GM10266 (cell line): ENCODE measurements at regions not wholly inside any gene's neighbourhood (a gene's known extent, or its start where the extent isn't known, plus 50 kb on each side); places are given as distances from the start of the nearest gene placed in this dataset.

Experiments used
- DNase-seq: peaks from one replicate; pipeline ENCODE4 v3.0.0; 2012; ENCODE audit errors: extremely low spot score
- TF ChIP-seq, protein P1 (sequence below): IDR thresholded peaks from 2 replicates; pipeline ENCODE4 v1.5.1; 2012; ENCODE audit warnings: mild to moderate bottlenecking, low read depth; ENCODE audit not compliant: control insufficient read depth, insufficient read depth; ENCODE audit errors: missing control alignments

DNA sequence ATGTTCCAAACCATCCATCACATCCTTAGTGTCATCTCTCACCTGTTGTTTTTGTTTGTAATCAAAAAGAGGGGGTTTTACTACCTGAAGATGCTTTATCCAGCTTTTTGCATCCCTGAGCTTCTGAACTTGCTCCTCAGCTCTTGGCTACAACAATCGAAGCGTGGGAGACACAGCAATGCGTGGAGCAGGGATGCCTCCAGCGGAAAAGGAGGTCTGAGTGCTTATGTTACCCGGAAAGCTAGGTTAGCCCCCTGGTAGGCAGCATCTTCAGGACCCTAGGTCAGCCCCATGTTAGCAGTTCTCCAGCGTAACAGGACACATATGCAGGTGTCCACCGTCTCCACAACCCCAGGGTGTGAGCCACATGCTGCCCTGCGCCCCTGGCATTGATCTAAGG, 141.5 kb downstream of the RRAGC start:
- TF ChIP-seq, protein P1, sequence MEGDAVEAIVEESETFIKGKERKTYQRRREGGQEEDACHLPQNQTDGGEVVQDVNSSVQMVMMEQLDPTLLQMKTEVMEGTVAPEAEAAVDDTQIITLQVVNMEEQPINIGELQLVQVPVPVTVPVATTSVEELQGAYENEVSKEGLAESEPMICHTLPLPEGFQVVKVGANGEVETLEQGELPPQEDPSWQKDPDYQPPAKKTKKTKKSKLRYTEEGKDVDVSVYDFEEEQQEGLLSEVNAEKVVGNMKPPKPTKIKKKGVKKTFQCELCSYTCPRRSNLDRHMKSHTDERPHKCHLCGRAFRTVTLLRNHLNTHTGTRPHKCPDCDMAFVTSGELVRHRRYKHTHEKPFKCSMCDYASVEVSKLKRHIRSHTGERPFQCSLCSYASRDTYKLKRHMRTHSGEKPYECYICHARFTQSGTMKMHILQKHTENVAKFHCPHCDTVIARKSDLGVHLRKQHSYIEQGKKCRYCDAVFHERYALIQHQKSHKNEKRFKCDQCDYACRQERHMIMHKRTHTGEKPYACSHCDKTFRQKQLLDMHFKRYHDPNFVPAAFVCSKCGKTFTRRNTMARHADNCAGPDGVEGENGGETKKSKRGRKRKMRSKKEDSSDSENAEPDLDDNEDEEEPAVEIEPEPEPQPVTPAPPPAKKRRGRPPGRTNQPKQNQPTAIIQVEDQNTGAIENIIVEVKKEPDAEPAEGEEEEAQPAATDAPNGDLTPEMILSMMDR, result no peak
- no peak for DNase-seq

DNA sequence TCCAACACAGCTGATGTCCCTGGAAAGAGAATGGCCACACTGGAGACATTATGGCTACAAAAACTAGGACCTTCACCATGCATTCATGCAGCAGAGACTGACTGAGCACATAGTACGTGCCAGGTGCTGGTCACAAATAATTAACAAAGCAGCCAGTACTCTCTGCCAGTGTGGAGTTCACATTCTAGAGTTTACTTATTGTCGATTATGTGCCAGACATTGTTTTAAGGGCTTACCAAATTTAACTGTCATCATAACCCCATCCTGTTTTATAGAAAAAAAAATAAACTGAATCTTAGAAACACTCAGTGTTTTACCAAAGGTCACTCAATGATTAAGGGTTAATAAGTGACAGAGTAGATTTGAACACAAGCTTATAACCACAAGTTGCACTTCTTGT, 143.3 kb downstream of the RRAGC start:
- TF ChIP-seq, protein P1, result no peak
- no peak for DNase-seq

DNA sequence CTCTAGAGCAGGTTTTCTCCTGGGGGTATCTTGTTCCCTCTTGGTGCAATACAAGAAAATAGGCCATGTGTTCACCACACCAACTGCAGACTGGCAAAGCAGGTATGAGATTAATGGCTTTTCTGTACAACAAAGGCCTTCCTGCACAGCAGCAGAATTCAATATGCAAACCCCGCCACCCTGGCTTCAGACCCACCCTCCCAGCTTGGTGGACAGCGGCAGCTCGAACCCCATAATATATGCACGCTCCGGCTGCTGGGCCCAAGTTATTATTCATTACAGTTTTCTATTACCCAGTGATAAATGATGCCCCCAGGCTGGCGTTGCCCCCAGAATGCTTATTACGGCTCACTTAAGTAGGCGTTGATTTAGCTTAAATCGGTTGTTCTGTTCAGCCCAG, 144.2 kb downstream of the RRAGC start:
- TF ChIP-seq, protein P1, result no peak
- no peak for DNase-seq

DNA sequence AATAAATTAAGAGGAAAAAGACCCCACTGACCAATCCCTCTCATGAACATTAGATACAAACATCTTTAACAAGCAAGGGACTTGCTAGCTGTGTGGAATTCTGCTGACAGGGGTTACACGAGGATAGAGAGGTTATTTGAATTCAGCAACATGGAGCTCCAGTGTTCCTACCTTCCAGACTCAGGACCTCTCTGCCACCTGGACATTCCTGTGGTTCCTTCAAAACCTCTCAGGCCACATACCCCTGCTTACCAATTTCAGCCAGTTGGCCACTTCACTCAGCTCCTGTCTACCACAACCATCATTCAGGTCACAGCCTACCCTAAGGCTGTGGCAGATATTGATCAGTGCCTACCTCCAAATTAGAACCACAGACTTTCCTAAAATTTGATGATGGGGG, 147.5 kb downstream of the RRAGC start:
- TF ChIP-seq, protein P1, result no peak

DNA sequence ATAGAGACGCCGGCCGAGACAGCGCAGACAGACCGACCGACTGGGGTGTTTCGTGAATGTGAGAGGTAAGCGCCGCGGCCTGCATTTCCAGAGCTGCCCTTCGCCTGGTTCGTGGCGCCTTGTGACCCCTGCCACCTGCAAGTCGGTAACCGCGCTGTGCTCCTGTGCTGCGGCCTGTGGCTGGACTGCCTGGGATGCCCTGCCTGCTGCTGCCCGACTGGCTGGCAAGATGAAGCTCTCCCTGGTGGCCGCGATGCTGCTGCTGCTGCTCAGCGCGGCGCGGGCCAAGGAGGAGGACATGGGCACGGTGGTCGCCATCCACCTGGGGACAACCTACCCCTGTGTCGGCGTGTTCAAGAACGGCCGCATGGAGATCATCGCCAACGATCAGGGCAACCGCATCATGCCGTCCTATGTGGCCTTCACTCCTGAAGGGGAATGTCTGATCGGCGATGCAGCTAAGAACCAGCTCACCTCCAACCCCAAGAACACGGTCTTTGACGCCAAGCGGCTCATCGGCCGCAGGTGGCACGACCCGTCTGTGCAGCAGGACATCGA, 150.8 kb downstream of the RRAGC start:
- TF ChIP-seq, protein P1, result no peak
- no peak for DNase-seq

More for the DNA sequence above, 147.5 kb downstream of the RRAGC start:
- no peak for DNase-seq

DNA sequence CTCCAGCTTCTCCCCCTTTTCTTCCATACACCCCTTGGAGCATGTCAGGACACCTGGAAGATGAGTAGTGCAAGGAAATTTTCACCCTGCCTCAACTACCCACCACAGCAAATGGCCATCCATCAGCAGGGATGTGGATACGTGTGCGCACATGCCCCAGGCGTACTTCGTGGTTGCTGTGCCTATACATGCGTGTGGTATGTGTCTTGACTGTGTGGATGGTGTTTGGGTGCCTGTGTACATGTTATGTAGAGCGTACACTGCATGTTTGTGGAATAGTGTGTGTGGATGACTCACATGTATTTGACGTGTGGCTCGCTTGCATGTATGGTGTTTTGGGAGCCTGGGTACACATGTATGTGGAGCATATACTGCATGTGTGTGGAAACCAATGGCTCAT, 158.5 kb downstream of the RRAGC start:
- TF ChIP-seq, protein P1, result no peak
- DNase-seq, result no peak

DNA sequence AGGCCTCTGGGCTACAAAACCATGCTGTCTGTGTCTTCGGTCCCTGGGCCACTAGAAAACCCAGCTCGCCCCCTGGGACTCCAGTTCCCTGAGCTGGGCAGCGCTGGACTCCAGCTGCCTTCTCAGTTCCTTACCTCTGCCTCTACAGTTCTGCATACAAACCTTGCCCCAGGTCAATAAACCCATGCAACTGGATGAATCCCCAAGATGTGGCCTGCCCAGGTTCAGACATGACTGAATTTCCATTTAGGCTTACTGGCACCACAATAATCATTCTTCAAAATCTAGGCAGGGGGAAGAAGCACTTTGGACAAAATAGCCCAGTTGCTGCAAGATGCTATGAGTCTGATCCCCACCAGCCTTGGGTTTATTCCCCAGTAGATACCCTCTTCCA, 159.5 kb downstream of the RRAGC start:
- DNase-seq, result no peak
- TF ChIP-seq, protein P1, result no peak
